Endothelial cell of umbilical vein (primary cell): ENCODE measurements at regions not wholly inside any gene's neighbourhood (a gene's known extent, or its start where the extent isn't known, plus 50 kb on each side); places are given as distances from the start of the nearest gene placed in this dataset.

Source experiments
- BruUV-seq: library from RNA; stranded (reverse); fragments of 400-500 nt; replicated peaks from 2 replicates; lab custom pipeline; 2021; lab: Mats Ljungman, UMichigan
- CTCF ChIA-PET: fragments of 300-600, 350-600 bp; sonication (Branson Sonifier 250); formaldehyde crosslinking; loops from one replicate; lab custom pipeline; 2021; ENCODE audit warnings: antibody characterized with exemption, inconsistent platforms; lab: Charles Lee
- POLR2A ChIA-PET: fragments of 300-600, 350-600 bp; sonication (Branson Sonifier 250); formaldehyde crosslinking; loops from one replicate; lab custom pipeline; 2021; ENCODE audit warnings: antibody characterized with exemption, inconsistent platforms; lab: Charles Lee
- DNase-seq: peaks from one replicate; pipeline ENCODE4 v3.0.0-alpha.2; 2011; ENCODE audit warnings: low read depth, low spot score
- FAIRE-seq: peaks from 2 replicates; lab custom pipeline; 2011; peaks lifted over from hg19 to GRCh38; lab: Jason Lieb, UNC
- H2AFZ ChIP-seq: 2 replicates; pipeline ENCODE4 v1.6.0; 2012; ENCODE audit warnings: low read depth, low read length, control low read depth, inconsistent platforms
- H3K27ac ChIP-seq: 2 replicates; pipeline ENCODE4 v1.5.1; 2011; ENCODE audit warnings: low read depth, mild to moderate bottlenecking, control low read depth, low read length, moderate library complexity; ENCODE audit not compliant: insufficient read depth
- H3K27me3 ChIP-seq, 2 experiments: 2 replicates each; pipeline versions ENCODE4 v1.6.0 to v1.6.1; 2011; ENCODE audit warnings: low read length in 2 of 2, mixed read lengths in 1 of 2; ENCODE audit not compliant: control insufficient read depth in 2 of 2, insufficient read depth in 2 of 2
- H3K36me3 ChIP-seq, 2 experiments: 2 replicates in 1 of 2; 3 replicates in 1 of 2; pipeline ENCODE4 v1.5.1; 2011; ENCODE audit warnings: low read length in 2 of 2, mild to moderate bottlenecking in 1 of 2, moderate library complexity in 1 of 2; ENCODE audit not compliant: control insufficient read depth in 2 of 2, insufficient read depth in 2 of 2; ENCODE audit errors: extremely low read depth in 1 of 2
- H3K4me1 ChIP-seq: 3 replicates; pipeline ENCODE4 v1.5.1; 2011; ENCODE audit warnings: mild to moderate bottlenecking, low read length; ENCODE audit not compliant: control insufficient read depth, insufficient read depth; ENCODE audit errors: extremely low read depth
- H3K4me2 ChIP-seq: 2 replicates; pipeline ENCODE4 v1.6.1; 2011; ENCODE audit warnings: low read length, control low read depth, mixed read lengths; ENCODE audit not compliant: insufficient read depth
- H3K4me3 ChIP-seq, 3 experiments: fragments of 200-600 bp in 1 of 3; sonication (generic), shearing (Covaris generic) in 1 of 3; replicated peaks in 1 of 3; 2 replicates each; pipeline ENCODE4 v1.5.1; 2011 to 2016; ENCODE audit warnings: control low read depth in 3 of 3, low read length in 3 of 3, mild to moderate bottlenecking in 2 of 3, inconsistent platforms in 1 of 3, low read depth in 1 of 3, moderate library complexity in 1 of 3; ENCODE audit not compliant: insufficient read depth in 1 of 3
- H3K79me2 ChIP-seq: 2 replicates; pipeline ENCODE4 v1.6.0; 2012; ENCODE audit warnings: low read length, inconsistent platforms; ENCODE audit not compliant: control insufficient read depth, insufficient read depth
- H3K9ac ChIP-seq: replicated peaks from 2 replicates; pipeline ENCODE3; 2011; ENCODE audit warnings: low read length, control low read depth; ENCODE audit not compliant: insufficient read depth; ENCODE audit errors: extremely low read depth
- H3K9me1 ChIP-seq: replicated peaks from 3 replicates; pipeline ENCODE4 v1.6.0; 2011; ENCODE audit warnings: mild to moderate bottlenecking, low read length; ENCODE audit not compliant: control insufficient read depth, insufficient read depth; ENCODE audit errors: extremely low read depth
- H3K9me3 ChIP-seq: replicated peaks from 2 replicates; pipeline ENCODE4 v1.5.1; 2012; ENCODE audit warnings: low read length, inconsistent platforms; ENCODE audit not compliant: control insufficient read depth, insufficient read depth
- H4K20me1 ChIP-seq: replicated peaks from 2 replicates; pipeline ENCODE3; 2011; ENCODE audit warnings: mild to moderate bottlenecking, low read length; ENCODE audit not compliant: control insufficient read depth, insufficient read depth; ENCODE audit errors: extremely low read depth
- EZH2 ChIP-seq: IDR thresholded peaks from 2 replicates; pipeline ENCODE4 v1.6.1; 2012; ENCODE audit warnings: borderline replicate concordance, low read depth, mild to moderate bottlenecking, moderate library complexity, low read length, inconsistent platforms; ENCODE audit not compliant: severe bottlenecking
- FOS ChIP-seq: IDR thresholded peaks from 2 replicates; pipeline ENCODE4 v1.6.1; 2011; ENCODE audit warnings: mild to moderate bottlenecking, low read length, moderate library complexity, borderline replicate concordance; ENCODE audit not compliant: insufficient read depth
- JUN ChIP-seq: IDR thresholded peaks from 2 replicates; pipeline ENCODE4 v1.6.1; 2011; ENCODE audit warnings: borderline replicate concordance, low read depth; ENCODE audit not compliant: insufficient read length, insufficient read depth
- MYC ChIP-seq: IDR thresholded peaks from one replicate; pipeline ENCODE4 v1.6.1; 2011; ENCODE audit warnings: mild to moderate bottlenecking, low read depth, low read length
- POLR2A ChIP-seq: IDR thresholded peaks from 2 replicates; pipeline ENCODE4 v1.6.1; 2012; ENCODE audit warnings: low read depth, mild to moderate bottlenecking, control low read depth, low read length
- POLR2AphosphoS5 ChIP-seq: IDR thresholded peaks from 2 replicates; pipeline ENCODE4 v1.6.1; 2012; ENCODE audit warnings: low read depth, mild to moderate bottlenecking, control low read depth, low read length, moderate library complexity; ENCODE audit not compliant: insufficient read depth
- dilution Hi-C: fragments of 300-500 bp; cut with MboI; formaldehyde crosslinking; loops from one replicate; pipeline ENCODE4 v1.15.0; 2019; ENCODE audit warnings: low sequenced_read_pairs; ENCODE audit not compliant: extremely low pct_ligation_motif_present
- intact Hi-C: fragments of 100-400 bp; cut with micrococcal nuclease; formaldehyde crosslinking; loops from one replicate; pipeline ENCODE4 v1.10.0; 2022
- TF ChIP-seq, protein P1 (sequence below), 2 donors: IDR thresholded peaks; 1 replicate in 1 of 2; 2 replicates in 1 of 2; pipeline ENCODE4 v1.5.1; 2011; ENCODE audit warnings: low read length in 2 of 2, mild to moderate bottlenecking in 2 of 2, moderate library complexity in 2 of 2, control low read depth in 1 of 2, inconsistent platforms in 1 of 2, low read depth in 1 of 2; ENCODE audit not compliant: insufficient read depth in 1 of 2; ENCODE audit errors: extremely low read depth in 1 of 2
- TF ChIP-seq, protein P2 (sequence below): IDR thresholded peaks from 2 replicates; pipeline ENCODE4 v1.6.1; 2011; ENCODE audit not compliant: insufficient read depth, insufficient read length

DNA sequence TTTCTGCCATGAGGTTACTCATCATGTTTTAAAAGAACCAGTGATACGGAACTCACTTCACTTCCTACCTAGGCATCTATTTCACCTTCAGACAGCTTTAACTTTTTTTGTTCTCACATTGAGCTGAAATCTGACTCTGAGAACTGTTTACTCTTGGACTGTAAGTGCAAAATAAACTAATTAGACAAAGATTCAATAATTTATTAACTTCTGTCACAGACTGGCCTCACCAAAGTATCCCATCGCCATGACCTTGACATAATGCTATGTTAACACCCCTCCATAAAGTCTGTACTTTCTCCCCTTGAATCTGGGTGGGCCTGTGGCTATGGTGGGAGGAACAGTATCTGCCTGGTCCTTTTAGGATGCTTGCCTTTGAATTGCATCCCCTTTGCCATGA lies 448.1 kb downstream of the CBLN4 start:
- no peaks in the 10 kb centered on the region for H3K79me2 ChIP-seq
- no peak overlapping the region for H3K27ac ChIP-seq
- no peak overlapping the region for H3K9ac ChIP-seq
- ChIA-PET POLR2A (no interaction called here), CTCF (no interaction called here)
- H3K4me1 ChIP-seq = no peaks in the 10 kb centered on the region
- TF ChIP-seq MYC = no peak
- TF ChIP-seq, protein P1, sequence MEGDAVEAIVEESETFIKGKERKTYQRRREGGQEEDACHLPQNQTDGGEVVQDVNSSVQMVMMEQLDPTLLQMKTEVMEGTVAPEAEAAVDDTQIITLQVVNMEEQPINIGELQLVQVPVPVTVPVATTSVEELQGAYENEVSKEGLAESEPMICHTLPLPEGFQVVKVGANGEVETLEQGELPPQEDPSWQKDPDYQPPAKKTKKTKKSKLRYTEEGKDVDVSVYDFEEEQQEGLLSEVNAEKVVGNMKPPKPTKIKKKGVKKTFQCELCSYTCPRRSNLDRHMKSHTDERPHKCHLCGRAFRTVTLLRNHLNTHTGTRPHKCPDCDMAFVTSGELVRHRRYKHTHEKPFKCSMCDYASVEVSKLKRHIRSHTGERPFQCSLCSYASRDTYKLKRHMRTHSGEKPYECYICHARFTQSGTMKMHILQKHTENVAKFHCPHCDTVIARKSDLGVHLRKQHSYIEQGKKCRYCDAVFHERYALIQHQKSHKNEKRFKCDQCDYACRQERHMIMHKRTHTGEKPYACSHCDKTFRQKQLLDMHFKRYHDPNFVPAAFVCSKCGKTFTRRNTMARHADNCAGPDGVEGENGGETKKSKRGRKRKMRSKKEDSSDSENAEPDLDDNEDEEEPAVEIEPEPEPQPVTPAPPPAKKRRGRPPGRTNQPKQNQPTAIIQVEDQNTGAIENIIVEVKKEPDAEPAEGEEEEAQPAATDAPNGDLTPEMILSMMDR (IDR thresholded peaks at IDR 0.05; ENCODE audit: extremely low read depth in 1 of 2, insufficient read depth in 1 of 2, low read depth in 1 of 2, low read length in 2 of 2) = no peak
- no peak for TF ChIP-seq JUN
- no peak for TF ChIP-seq POLR2A
- TF ChIP-seq, protein P2, sequence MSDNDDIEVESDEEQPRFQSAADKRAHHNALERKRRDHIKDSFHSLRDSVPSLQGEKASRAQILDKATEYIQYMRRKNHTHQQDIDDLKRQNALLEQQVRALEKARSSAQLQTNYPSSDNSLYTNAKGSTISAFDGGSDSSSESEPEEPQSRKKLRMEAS = no peak
- TF ChIP-seq POLR2AphosphoS5 = no peak
- TF ChIP-seq EZH2 = no peak
- TF ChIP-seq FOS = no peak
- H3K36me3 ChIP-seq = no peaks in the 10 kb centered on the region
- no peak for FAIRE-seq
- dilution Hi-C loops = no loop called here
- no peaks in the 10 kb centered on the region for H3K9me1 ChIP-seq
- peaks cover 5% of the 10 kb centered on the region for H3K9me3 ChIP-seq
- no TSS peak for BruUV-seq
- no peaks in the 10 kb centered on the region for H3K27me3 ChIP-seq
- intact Hi-C loops = no loop called here
- H4K20me1 ChIP-seq = no peaks in the 10 kb centered on the region
- no peak overlapping the region for H3K4me2 ChIP-seq
- H3K4me3 ChIP-seq = no peak overlapping the region
- no peak for DNase-seq
- no peak overlapping the region for H2AFZ ChIP-seq
